SHP77 treated with DMSO at 0.1 percent for 48 hours (cell line): ENCODE measurements at regions not wholly inside any gene's neighbourhood (a gene's known extent, or its start where the extent isn't known, plus 50 kb on each side); places are given as distances from the start of the nearest gene placed in this dataset.
"Not testable (repeated sequence)": the region's sequence is repeated elsewhere in the genome, so short reads cannot be mapped to it uniquely, and the experiment has no call there.

Source experiments
- DNase-seq: peaks from one replicate; lab custom pipeline; 2025; lab: John Stamatoyannopoulos, UW

GRCh38 chr10:8173243-8173865 lies 118.9 kb downstream of the GATA3 start:
- DNase-seq, result no peak

GRCh38 chr10:8173866-8174243 lies 119.4 kb downstream of the GATA3 start:
- DNase-seq, result no peak

GRCh38 chr10:8174762-8175161 lies 120.3 kb downstream of the GATA3 start:
- DNase-seq, result no peak

- DNase-seq, result not testable (repeated sequence)
Measured at GRCh38 chr10:8177526-8177925, 123.0 kb downstream of the GATA3 start.

- DNase-seq, result not testable (repeated sequence)
Measured at GRCh38 chr10:8179773-8180172, 125.3 kb downstream of the GATA3 start.

- no peak for DNase-seq
Measured at GRCh38 chr10:8180360-8181109, 126.0 kb downstream of the GATA3 start.

- DNase-seq, result no peak
Measured at GRCh38 chr10:8181496-8182157, 127.1 kb downstream of the GATA3 start.

- no peak for DNase-seq
Measured at GRCh38 chr10:8182806-8183205, 128.3 kb downstream of the GATA3 start.

GRCh38 chr10:8183241-8183704 lies 128.8 kb downstream of the GATA3 start:
- DNase-seq, result no peak

- DNase-seq, result no peak
Measured at GRCh38 chr10:8187171-8187666, 132.7 kb downstream of the GATA3 start.

GRCh38 chr10:8189458-8189857 lies 135.0 kb downstream of the GATA3 start:
- DNase-seq, result no peak

GRCh38 chr10:8192301-8192700 lies 137.8 kb downstream of the GATA3 start:
- DNase-seq, result no peak

GRCh38 chr10:8193546-8193945 lies 139.1 kb downstream of the GATA3 start:
- DNase-seq, result no peak

GRCh38 chr10:8194050-8194449 lies 139.6 kb downstream of the GATA3 start:
- no peak for DNase-seq

- no peak for DNase-seq
Measured at GRCh38 chr10:8206882-8207281, 152.4 kb downstream of the GATA3 start.

- no peak for DNase-seq
Measured at GRCh38 chr10:8211631-8212030, 157.1 kb downstream of the GATA3 start.

GRCh38 chr10:8213735-8214134 lies 159.2 kb downstream of the GATA3 start:
- DNase-seq, result no peak

GRCh38 chr10:8214587-8214986 lies 160.1 kb downstream of the GATA3 start:
- DNase-seq, result no peak

- DNase-seq, result no peak
Measured at GRCh38 chr10:8216893-8217292, 162.4 kb downstream of the GATA3 start.

- DNase-seq, result no peak
Measured at GRCh38 chr10:8221451-8221850, 167.0 kb downstream of the GATA3 start.

GRCh38 chr10:8224591-8224990 lies 170.1 kb downstream of the GATA3 start:
- no peak for DNase-seq

GRCh38 chr10:8225187-8225586 lies 170.7 kb downstream of the GATA3 start:
- DNase-seq, result no peak

- DNase-seq, result no peak
Measured at GRCh38 chr10:8227246-8227645, 172.8 kb downstream of the GATA3 start.
